ENCODE measurements at regions not wholly inside any gene's neighbourhood (a gene's known extent, or its start where the extent isn't known, plus 50 kb on each side); places are given as distances from the start of the nearest gene placed in this dataset.

DNA sequence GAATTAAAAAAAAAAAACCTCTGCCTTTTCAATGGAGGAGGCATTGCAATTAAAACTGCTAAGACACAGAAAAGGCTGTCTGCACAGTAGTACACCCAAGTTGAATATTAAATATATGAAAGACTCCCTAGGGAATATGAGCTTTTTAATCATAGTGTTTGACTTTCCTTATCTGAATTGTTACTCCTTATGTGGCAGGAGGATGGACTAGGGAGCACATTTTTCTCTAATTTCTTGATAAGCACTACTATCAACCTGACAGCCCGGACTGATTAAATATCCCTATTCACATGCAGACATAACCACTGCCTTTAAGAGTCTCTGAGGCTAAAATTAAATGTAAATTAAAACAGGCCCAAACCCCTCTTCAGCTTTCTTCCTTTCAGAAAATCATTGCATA, 428.6 kb upstream of the GJE1 start:
- no peaks in the 10 kb centered on the region for H3K4me1 ChIP-seq (ENCODE audit: low read length)

DNA sequence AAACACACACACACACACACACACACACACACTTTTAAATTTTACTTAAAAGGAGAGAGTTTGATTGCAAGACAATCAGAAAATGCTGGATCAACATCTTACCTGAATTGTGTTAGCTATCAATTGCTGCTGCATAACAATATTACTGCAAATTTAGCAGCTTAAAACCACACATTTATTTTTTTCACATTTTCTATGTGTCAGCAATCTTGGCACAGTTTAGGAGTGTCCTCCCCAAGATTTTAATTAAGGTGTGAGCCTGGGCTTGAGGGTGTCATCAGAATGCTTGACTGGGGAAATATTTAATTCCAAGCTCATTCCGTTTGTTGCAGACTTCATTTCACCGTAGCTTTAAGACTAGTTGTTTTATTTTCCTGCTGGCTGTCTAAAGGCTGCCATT, 431.0 kb upstream of the GJE1 start:
- Histone ChIP-seq H3K4me3 (ENCODE audit: low read length) (no peak overlapping the region), H3K9me3 (replicated peaks; ENCODE audit: insufficient read depth, low read length) (no peaks in the 10 kb centered on the region), H2AFZ (ENCODE audit: low read length) (no peak overlapping the region), H3K36me3 (replicated peaks; ENCODE audit: insufficient read depth, low read length) (no peaks in the 10 kb centered on the region), H3F3A (ENCODE audit: insufficient read depth, low read length) (no peaks in the 10 kb centered on the region), H3K27ac (ENCODE audit: low read length) (no peak overlapping the region), H3K4me1 (ENCODE audit: low read length) (no peaks in the 10 kb centered on the region), H3K9me2 (replicated peaks; ENCODE audit: insufficient read depth, low read length) (no peaks in the 10 kb centered on the region), H3K4me2 (ENCODE audit: low read depth, low read length) (no peak overlapping the region), H3K79me2 (ENCODE audit: low read length) (no peaks in the 10 kb centered on the region), H3K27me3 (replicated peaks; ENCODE audit: insufficient read depth, low read length) (no peaks in the 10 kb centered on the region), H4K20me1 (ENCODE audit: insufficient read depth, low read length) (no peaks in the 10 kb centered on the region), H3K9ac (ENCODE audit: low read length) (no peak overlapping the region)
- DNase-seq, result no peak
- TF ChIP-seq EZH2phosphoT487 (IDR thresholded peaks at IDR 0.05; ENCODE audit: low read length), result no peak
- TF ChIP-seq, protein P1, sequence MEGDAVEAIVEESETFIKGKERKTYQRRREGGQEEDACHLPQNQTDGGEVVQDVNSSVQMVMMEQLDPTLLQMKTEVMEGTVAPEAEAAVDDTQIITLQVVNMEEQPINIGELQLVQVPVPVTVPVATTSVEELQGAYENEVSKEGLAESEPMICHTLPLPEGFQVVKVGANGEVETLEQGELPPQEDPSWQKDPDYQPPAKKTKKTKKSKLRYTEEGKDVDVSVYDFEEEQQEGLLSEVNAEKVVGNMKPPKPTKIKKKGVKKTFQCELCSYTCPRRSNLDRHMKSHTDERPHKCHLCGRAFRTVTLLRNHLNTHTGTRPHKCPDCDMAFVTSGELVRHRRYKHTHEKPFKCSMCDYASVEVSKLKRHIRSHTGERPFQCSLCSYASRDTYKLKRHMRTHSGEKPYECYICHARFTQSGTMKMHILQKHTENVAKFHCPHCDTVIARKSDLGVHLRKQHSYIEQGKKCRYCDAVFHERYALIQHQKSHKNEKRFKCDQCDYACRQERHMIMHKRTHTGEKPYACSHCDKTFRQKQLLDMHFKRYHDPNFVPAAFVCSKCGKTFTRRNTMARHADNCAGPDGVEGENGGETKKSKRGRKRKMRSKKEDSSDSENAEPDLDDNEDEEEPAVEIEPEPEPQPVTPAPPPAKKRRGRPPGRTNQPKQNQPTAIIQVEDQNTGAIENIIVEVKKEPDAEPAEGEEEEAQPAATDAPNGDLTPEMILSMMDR (IDR thresholded peaks at IDR 0.05; ENCODE audit: low read length), result no peak
- TF ChIP-seq EZH2 (optimal IDR thresholded peaks at IDR 0.05; ENCODE audit: low read depth, low read length), result no peak

More for the DNA sequence above, 428.6 kb upstream of the GJE1 start:
- H3K27me3 ChIP-seq (replicated peaks; ENCODE audit: insufficient read depth, low read length), result no peaks in the 10 kb centered on the region
- H3K9ac ChIP-seq (ENCODE audit: low read length), result no peak overlapping the region
- no peaks in the 10 kb centered on the region for H3F3A ChIP-seq (ENCODE audit: insufficient read depth, low read length)
- H3K4me2 ChIP-seq (ENCODE audit: low read depth, low read length), result no peak overlapping the region
- H3K9me3 ChIP-seq (replicated peaks; ENCODE audit: insufficient read depth, low read length), result no peaks in the 10 kb centered on the region
- TF ChIP-seq, protein P1 (IDR thresholded peaks at IDR 0.05; ENCODE audit: low read length), result no peak
- TF ChIP-seq EZH2 (optimal IDR thresholded peaks at IDR 0.05; ENCODE audit: low read depth, low read length) (no peak), EZH2phosphoT487 (IDR thresholded peaks at IDR 0.05; ENCODE audit: low read length) (no peak)
- no peaks in the 10 kb centered on the region for H3K36me3 ChIP-seq (replicated peaks; ENCODE audit: insufficient read depth, low read length)
- H4K20me1 ChIP-seq (ENCODE audit: insufficient read depth, low read length), result no peaks in the 10 kb centered on the region
- no peaks in the 10 kb centered on the region for H3K9me2 ChIP-seq (replicated peaks; ENCODE audit: insufficient read depth, low read length)
- H3K27ac ChIP-seq (ENCODE audit: low read length), result no peak overlapping the region
- DNase-seq, result no peak
- H2AFZ ChIP-seq (ENCODE audit: low read length), result no peak overlapping the region
- H3K4me3 ChIP-seq (ENCODE audit: low read length), result no peak overlapping the region
- H3K79me2 ChIP-seq (ENCODE audit: low read length), result no peaks in the 10 kb centered on the region

DNA sequence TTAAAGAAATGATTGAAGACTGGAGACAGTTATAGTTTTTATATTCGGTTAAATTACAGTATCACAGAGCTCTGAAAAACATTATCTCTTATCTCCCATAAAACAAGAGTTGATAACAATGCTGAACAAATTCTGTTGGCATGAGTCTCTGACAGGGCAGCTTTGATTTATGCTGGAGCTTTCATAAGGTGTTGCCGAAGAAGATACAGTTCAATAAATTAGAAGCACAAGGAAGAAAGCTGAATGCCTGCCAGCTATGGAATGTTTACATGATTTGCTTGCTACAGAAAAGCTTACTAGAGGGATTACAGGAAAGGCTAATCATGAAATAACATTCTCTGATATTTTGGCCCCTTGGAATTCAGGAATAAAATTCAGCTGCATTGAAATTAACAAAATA, 431.9 kb upstream of the GJE1 start:
- H3K4me3 ChIP-seq (ENCODE audit: low read length), result no peak overlapping the region
- H3K4me2 ChIP-seq (ENCODE audit: low read depth, low read length), result no peak overlapping the region
- TF ChIP-seq EZH2 (optimal IDR thresholded peaks at IDR 0.05; ENCODE audit: low read depth, low read length) (no peak), EZH2phosphoT487 (IDR thresholded peaks at IDR 0.05; ENCODE audit: low read length) (no peak)
- TF ChIP-seq, protein P1 (IDR thresholded peaks at IDR 0.05; ENCODE audit: low read length), result no peak
- H3K9me3 ChIP-seq (replicated peaks; ENCODE audit: insufficient read depth, low read length), result no peaks in the 10 kb centered on the region
- no peak overlapping the region for H3K9ac ChIP-seq (ENCODE audit: low read length)
- no peaks in the 10 kb centered on the region for H3F3A ChIP-seq (ENCODE audit: insufficient read depth, low read length)
- no peaks in the 10 kb centered on the region for H3K79me2 ChIP-seq (ENCODE audit: low read length)
- no peak for DNase-seq
- no peak overlapping the region for H2AFZ ChIP-seq (ENCODE audit: low read length)
- H3K27me3 ChIP-seq (replicated peaks; ENCODE audit: insufficient read depth, low read length), result no peaks in the 10 kb centered on the region
- H4K20me1 ChIP-seq (ENCODE audit: insufficient read depth, low read length), result no peaks in the 10 kb centered on the region
- H3K9me2 ChIP-seq (replicated peaks; ENCODE audit: insufficient read depth, low read length), result no peaks in the 10 kb centered on the region
- H3K27ac ChIP-seq (ENCODE audit: low read length), result no peak overlapping the region
- no peaks in the 10 kb centered on the region for H3K36me3 ChIP-seq (replicated peaks; ENCODE audit: insufficient read depth, low read length)
- no peaks in the 10 kb centered on the region for H3K4me1 ChIP-seq (ENCODE audit: low read length)
